Cardiac muscle cell (in vitro differentiated cells and primary cell): ENCODE measurements at regions not wholly inside any gene's neighbourhood (a gene's known extent, or its start where the extent isn't known, plus 50 kb on each side); places are given as distances from the start of the nearest gene placed in this dataset.

ENCODE experiments used
- DNase-seq, 2 donors: peaks; one replicate each; pipeline versions ENCODE4 v3.0.0 to v3.0.0-alpha.2; 2010 to 2017; ENCODE audit warnings: low read depth in 1 of 2, low spot score in 1 of 2
- H3K27ac ChIP-seq: fragments of 200-600 bp; sonication (generic); 2 replicates; pipeline ENCODE4 v1.5.1; 2016
- H3K27me3 ChIP-seq: fragments of 200-600 bp; sonication (generic); 2 replicates; pipeline ENCODE4 v1.6.0; 2016; ENCODE audit warnings: control low read depth
- H3K36me3 ChIP-seq: fragments of 200-600 bp; sonication (generic); 2 replicates; pipeline ENCODE4 v1.5.1; 2016; ENCODE audit warnings: control low read depth
- H3K4me1 ChIP-seq: fragments of 200-600 bp; sonication (generic); 2 replicates; pipeline ENCODE4 v1.8.1; 2017; ENCODE audit warnings: low read depth, mild to moderate bottlenecking, mixed run types
- H3K4me3 ChIP-seq: fragments of 200-600 bp; sonication (generic); 2 replicates; pipeline ENCODE4 v1.5.1; 2016; ENCODE audit warnings: mild to moderate bottlenecking
- H3K9me3 ChIP-seq: fragments of 200-600 bp; sonication (generic); 2 replicates; pipeline ENCODE4 v1.5.1; 2017; ENCODE audit warnings: low read depth, mild to moderate bottlenecking, control low read depth
- TF ChIP-seq, protein P1 (sequence below): IDR thresholded peaks from 2 replicates; pipeline ENCODE4 v1.5.1; 2012; ENCODE audit warnings: low read depth, mild to moderate bottlenecking, low read length

DNA sequence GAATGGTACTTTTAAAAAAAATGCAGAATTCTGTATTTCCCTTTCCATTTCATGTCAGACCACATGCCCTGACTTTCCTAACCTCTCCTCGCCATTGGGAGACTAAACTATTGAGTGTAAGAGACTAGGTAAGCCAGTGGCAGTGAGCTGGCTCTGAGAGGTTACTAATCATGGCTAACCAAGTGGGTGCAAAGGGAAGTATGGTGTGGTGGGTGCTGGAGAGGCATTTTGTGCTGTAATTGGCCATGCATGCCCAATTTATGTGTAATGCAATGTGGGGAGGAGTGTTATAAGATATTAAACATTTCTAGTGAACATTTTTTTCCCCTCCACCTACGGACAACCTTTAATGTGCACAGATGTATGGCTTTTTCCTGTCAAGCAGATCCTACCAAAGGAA, 190.1 kb downstream of the LMO4 start:
- Histone ChIP-seq H3K27ac (no peak overlapping the region), H3K27me3 (no peaks in the 10 kb centered on the region), H3K9me3 (no peaks in the 10 kb centered on the region), H3K4me1 (no peaks in the 10 kb centered on the region), H3K36me3 (no peaks in the 10 kb centered on the region), H3K4me3 (no peak overlapping the region)
- no peak for DNase-seq
- TF ChIP-seq, protein P1, sequence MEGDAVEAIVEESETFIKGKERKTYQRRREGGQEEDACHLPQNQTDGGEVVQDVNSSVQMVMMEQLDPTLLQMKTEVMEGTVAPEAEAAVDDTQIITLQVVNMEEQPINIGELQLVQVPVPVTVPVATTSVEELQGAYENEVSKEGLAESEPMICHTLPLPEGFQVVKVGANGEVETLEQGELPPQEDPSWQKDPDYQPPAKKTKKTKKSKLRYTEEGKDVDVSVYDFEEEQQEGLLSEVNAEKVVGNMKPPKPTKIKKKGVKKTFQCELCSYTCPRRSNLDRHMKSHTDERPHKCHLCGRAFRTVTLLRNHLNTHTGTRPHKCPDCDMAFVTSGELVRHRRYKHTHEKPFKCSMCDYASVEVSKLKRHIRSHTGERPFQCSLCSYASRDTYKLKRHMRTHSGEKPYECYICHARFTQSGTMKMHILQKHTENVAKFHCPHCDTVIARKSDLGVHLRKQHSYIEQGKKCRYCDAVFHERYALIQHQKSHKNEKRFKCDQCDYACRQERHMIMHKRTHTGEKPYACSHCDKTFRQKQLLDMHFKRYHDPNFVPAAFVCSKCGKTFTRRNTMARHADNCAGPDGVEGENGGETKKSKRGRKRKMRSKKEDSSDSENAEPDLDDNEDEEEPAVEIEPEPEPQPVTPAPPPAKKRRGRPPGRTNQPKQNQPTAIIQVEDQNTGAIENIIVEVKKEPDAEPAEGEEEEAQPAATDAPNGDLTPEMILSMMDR, result no peak

DNA sequence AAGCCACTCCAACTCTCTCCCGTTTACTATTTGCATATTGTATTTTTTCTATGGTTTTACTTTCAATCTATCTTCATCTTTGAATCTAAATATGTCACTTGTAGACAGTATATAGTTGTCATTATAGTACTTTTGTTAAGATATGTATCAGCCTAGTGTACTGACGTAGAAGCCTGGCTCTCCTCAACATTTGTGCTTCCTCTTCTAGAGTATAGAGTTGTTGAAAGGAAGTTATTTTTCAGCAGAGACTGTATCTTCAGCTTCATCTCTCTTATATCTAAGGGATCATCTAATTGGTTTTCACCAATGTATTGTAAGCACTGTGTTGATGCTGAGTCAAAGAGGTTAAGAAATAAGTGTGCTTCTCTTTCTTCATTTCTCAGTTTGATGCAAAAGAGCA, 192.8 kb downstream of the LMO4 start:
- H3K27ac ChIP-seq, result no peak overlapping the region
- H3K4me3 ChIP-seq, result no peak overlapping the region
- no peak for DNase-seq
- TF ChIP-seq, protein P1, result no peak
- no peaks in the 10 kb centered on the region for H3K9me3 ChIP-seq
- no peaks in the 10 kb centered on the region for H3K4me1 ChIP-seq
- H3K27me3 ChIP-seq, result no peaks in the 10 kb centered on the region
- no peaks in the 10 kb centered on the region for H3K36me3 ChIP-seq

DNA sequence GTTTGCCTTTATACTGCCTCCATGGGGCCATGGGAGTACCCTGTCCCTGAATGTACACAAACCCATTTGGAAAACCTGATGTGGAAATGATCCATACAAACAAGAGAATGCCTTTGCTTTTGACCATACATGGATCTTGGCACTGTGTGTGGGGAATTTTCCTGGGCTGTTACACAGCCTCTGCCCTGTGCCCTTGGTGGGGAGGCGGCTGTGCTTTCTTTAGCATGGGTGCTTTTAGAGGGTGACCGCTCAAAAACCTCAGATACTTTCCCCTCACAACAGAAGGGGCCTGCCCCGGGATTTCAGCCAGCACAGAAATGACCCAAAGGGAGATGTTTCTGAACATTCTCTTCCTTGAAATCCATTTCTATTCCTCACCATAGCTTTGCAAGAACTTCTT, 194.8 kb downstream of the LMO4 start:
- no peak overlapping the region for H3K4me3 ChIP-seq
- no peak overlapping the region for H3K27ac ChIP-seq
- no peaks in the 10 kb centered on the region for H3K4me1 ChIP-seq
- no peaks in the 10 kb centered on the region for H3K9me3 ChIP-seq
- H3K27me3 ChIP-seq, result no peaks in the 10 kb centered on the region
- no peaks in the 10 kb centered on the region for H3K36me3 ChIP-seq
- DNase-seq, result peak in 1 of 2 donors; percentile 9
- TF ChIP-seq, protein P1, result no peak

DNA sequence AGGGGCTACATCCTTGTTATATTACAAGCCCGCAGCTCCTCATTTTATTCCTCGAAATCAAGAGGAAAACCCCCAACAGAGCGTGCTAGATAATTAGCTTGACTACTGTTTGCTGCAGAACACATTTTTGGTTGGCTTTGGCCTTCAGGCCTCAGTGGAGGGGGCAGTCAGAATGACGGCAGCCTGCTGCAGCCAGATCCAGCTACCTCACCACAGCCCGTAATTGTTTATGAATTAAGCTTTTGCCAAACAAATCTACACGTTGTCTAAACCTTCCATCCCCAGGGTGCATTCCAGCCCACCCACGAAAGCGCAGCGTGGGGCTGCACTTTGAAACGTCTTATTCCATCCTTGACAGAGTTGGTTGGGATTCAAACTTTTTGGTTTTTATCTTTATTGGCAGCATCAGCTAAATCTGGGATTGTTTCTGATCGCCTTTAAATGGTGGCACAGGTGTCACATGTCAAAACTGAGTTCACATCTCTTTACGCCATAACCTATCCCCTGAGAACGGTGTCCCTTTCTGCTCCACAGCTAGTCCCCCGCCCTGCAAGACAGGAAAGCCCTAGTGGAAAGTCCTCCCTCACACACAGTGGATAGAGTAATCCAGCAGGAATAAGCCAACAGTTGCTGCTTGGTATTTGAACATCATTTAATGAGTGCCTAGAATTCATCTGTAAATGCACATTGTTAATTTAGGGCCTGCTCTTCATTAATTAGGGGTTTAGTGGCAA, 195.5 kb downstream of the LMO4 start:
- DNase-seq, result no peak
- H3K27ac ChIP-seq, result no peak overlapping the region
- TF ChIP-seq, protein P1, result no peak
- no peaks in the 10 kb centered on the region for H3K36me3 ChIP-seq
- H3K4me1 ChIP-seq, result no peaks in the 10 kb centered on the region
- H3K4me3 ChIP-seq, result no peak overlapping the region
- no peaks in the 10 kb centered on the region for H3K27me3 ChIP-seq
- no peaks in the 10 kb centered on the region for H3K9me3 ChIP-seq

DNA sequence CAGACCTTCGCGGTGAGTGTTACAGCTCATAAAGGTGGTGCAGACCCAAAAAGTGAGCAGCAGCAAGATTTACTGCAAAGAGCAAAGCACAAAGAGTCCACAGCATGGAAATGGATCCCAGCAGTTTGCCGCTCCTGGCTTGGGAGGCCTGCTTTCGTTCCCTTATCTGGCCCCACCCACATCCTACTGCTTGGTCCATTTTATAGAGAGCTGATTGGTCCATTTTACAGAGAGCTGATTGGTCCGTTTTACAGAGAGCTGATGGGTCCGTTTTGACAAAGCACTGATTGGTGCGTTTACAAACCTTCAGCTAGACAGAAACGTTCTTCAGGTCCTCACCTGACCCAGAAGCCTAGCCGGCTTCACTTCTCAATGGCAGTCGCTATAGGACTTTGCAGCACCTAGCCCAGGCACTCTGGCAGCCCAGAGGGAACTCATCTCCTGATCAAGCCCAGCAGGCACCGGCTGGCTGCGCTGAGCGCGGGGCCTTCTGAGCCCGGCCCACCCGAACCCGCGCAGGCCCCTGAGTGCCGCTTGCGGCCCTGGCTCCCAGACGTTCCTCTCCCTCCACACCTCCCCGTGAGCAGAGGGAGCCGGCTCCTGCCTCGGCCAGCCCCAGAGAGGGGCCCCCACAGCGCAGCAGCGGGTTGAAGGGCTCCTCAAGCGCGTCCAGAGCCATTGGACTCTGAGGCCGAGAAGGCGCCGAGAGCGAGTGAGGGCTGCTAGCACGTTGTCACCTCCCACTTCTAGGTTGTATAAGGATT, 200.3 kb downstream of the LMO4 start:
- Histone ChIP-seq H3K36me3 (no peaks in the 10 kb centered on the region), H3K27me3 (no peaks in the 10 kb centered on the region), H3K4me3 (no peak overlapping the region), H3K27ac (no peak overlapping the region), H3K4me1 (no peaks in the 10 kb centered on the region), H3K9me3 (no peaks in the 10 kb centered on the region)
- DNase-seq, result no peak
- TF ChIP-seq, protein P1, result no peak
